ENCODE measurements at regions not wholly inside any gene's neighbourhood (a gene's known extent, or its start where the extent isn't known, plus 50 kb on each side); places are given as distances from the start of the nearest gene placed in this dataset.

- H3K9ac ChIP-seq (ENCODE audit: control insufficient read depth, extremely low read depth, insufficient read depth, low read length): no peak overlapping the region
- DNase-seq (ENCODE audit: low read depth, low spot score) (no peak), FAIRE-seq (no peak)
- no peaks in the 10 kb centered on the region for H4K20me1 ChIP-seq (ENCODE audit: control insufficient read depth, extremely low read depth, insufficient read depth, low read length)
- TF ChIP-seq CTCF (optimal IDR thresholded peaks at IDR 0.05 in 1 of 3, IDR thresholded peaks at IDR 0.05 in 1 of 3, conservative IDR thresholded peaks at IDR 0.05 in 1 of 3; ENCODE audit: extremely low read depth in 1 of 3, insufficient read depth in 2 of 3, low read length in 3 of 3): no peak
- TF ChIP-seq EZH2 (IDR thresholded peaks at IDR 0.05; ENCODE audit: low read length): no peak
- dilution Hi-C loops (cut with MboI; ENCODE audit: extremely low pct_ligation_motif_present, low sequenced_read_pairs): loop anchor here (25.0 kb wide), 1 partner anchor 209 kb away; no protein-coding TSS in a partner anchor
- H3K27ac ChIP-seq (ENCODE audit: control insufficient read depth, insufficient read depth, low read length): no peak overlapping the region
- no peaks in the 10 kb centered on the region for H3K9me1 ChIP-seq (ENCODE audit: control insufficient read depth, extremely low read depth, insufficient read depth, low read length)
- no peaks in the 10 kb centered on the region for H3K9me3 ChIP-seq (ENCODE audit: control insufficient read depth, low read depth, low read length)
- peaks cover 40% of the 10 kb centered on the region for H3K27me3 ChIP-seq (ENCODE audit: control insufficient read depth, extremely low read depth, insufficient read depth, low read length)
- H2AFZ ChIP-seq (ENCODE audit: control insufficient read depth, low read length): no peak overlapping the region
- H3K79me2 ChIP-seq (ENCODE audit: control insufficient read depth, insufficient read depth, low read length): no peaks in the 10 kb centered on the region
- H3K4me2 ChIP-seq (ENCODE audit: control insufficient read depth, extremely low read depth, insufficient read depth, low read depth, low read length): peak overlapping the region; percentile 44
- no peaks in the 10 kb centered on the region for H3K36me3 ChIP-seq (ENCODE audit: control insufficient read depth in 2 of 2, extremely low read depth in 1 of 2, insufficient read depth in 2 of 2, low read length in 2 of 2)
- peaks cover 15% of the 10 kb centered on the region for H3K4me1 ChIP-seq (ENCODE audit: control insufficient read depth, extremely low read depth, insufficient read depth, low read length)
- no peak overlapping the region for H3K4me3 ChIP-seq (ENCODE audit: control insufficient read depth in 2 of 3, extremely low read depth in 1 of 3, insufficient read depth in 2 of 3, low read depth in 1 of 3, low read length in 3 of 3)
Measured at GRCh38 chr2:105553538-105554196, 154.8 kb upstream of the FHL2 start.

- no peak for TF ChIP-seq CTCF (optimal IDR thresholded peaks at IDR 0.05 in 1 of 3, IDR thresholded peaks at IDR 0.05 in 1 of 3, conservative IDR thresholded peaks at IDR 0.05 in 1 of 3; ENCODE audit: extremely low read depth in 1 of 3, insufficient read depth in 2 of 3, low read length in 3 of 3)
- no peak for TF ChIP-seq EZH2 (IDR thresholded peaks at IDR 0.05; ENCODE audit: low read length)
- Histone ChIP-seq H2AFZ (ENCODE audit: control insufficient read depth, low read length) (no peak overlapping the region), H3K9me1 (ENCODE audit: control insufficient read depth, extremely low read depth, insufficient read depth, low read length) (no peaks in the 10 kb centered on the region), H3K9me3 (ENCODE audit: control insufficient read depth, low read depth, low read length) (no peaks in the 10 kb centered on the region), H3K27ac (ENCODE audit: control insufficient read depth, insufficient read depth, low read length) (no peak overlapping the region), H3K9ac (ENCODE audit: control insufficient read depth, extremely low read depth, insufficient read depth, low read length) (no peak overlapping the region), H3K27me3 (ENCODE audit: control insufficient read depth, extremely low read depth, insufficient read depth, low read length) (peaks cover 6% of the 10 kb centered on the region), H3K36me3 (ENCODE audit: control insufficient read depth in 2 of 2, extremely low read depth in 1 of 2, insufficient read depth in 2 of 2, low read length in 2 of 2) (no peaks in the 10 kb centered on the region), H4K20me1 (ENCODE audit: control insufficient read depth, extremely low read depth, insufficient read depth, low read length) (no peaks in the 10 kb centered on the region), H3K4me1 (ENCODE audit: control insufficient read depth, extremely low read depth, insufficient read depth, low read length) (peaks cover 12% of the 10 kb centered on the region), H3K4me2 (ENCODE audit: control insufficient read depth, extremely low read depth, insufficient read depth, low read depth, low read length) (peak overlapping the region; percentile 30), H3K4me3 (ENCODE audit: control insufficient read depth in 2 of 3, extremely low read depth in 1 of 3, insufficient read depth in 2 of 3, low read depth in 1 of 3, low read length in 3 of 3) (no peak overlapping the region), H3K79me2 (ENCODE audit: control insufficient read depth, insufficient read depth, low read length) (no peaks in the 10 kb centered on the region)
- no peak for DNase-seq (ENCODE audit: low read depth, low spot score)
- dilution Hi-C loops (cut with MboI; ENCODE audit: extremely low pct_ligation_motif_present, low sequenced_read_pairs): no loop called here
- no peak for FAIRE-seq
Measured at GRCh38 chr2:105546628-105546974, 147.8 kb upstream of the FHL2 start.

All from keratinocyte (primary cell).